ENCODE measurements at regions not wholly inside any gene's neighbourhood (a gene's known extent, or its start where the extent isn't known, plus 50 kb on each side); places are given as distances from the start of the nearest gene placed in this dataset.

GRCh38 chr18:24586662-24587360, 126.4 kb downstream of the HRH4 start:
- no peak for TF ChIP-seq POLR2A (IDR thresholded peaks at IDR 0.05; ENCODE audit: low read depth, low read length)
- DNase-seq (ENCODE audit: insufficient read length, low spot score) (no peak), FAIRE-seq (no peak)

GRCh38 chr18:24588440-24588839, 128.0 kb downstream of the HRH4 start:
- no peak for FAIRE-seq

DNA sequence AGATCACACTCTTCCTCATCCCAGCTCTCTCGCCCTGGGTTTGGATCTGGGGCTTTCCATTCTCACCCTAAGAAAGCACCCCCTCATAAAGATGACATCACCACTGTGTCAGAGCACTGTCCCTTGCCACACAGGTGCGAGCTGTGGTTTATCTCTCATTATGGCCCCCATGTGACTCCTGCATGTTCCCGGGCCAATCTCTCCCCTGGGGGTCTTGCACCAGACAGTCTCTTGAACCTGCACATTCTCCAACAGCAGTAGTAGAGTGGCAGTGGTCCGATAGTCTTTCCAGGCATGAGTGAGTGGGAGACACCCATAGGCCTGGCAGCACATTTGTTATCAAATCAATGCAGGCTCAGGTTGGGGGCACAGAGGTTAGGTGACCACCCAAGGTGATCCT, 130.5 kb downstream of the HRH4 start:
- no peak for DNase-seq (ENCODE audit: insufficient read length, low spot score)

More at GRCh38 chr18:24588440-24588839, 128.0 kb downstream of the HRH4 start:
- DNase-seq (ENCODE audit: insufficient read length, low spot score), result no peak
- no peak for TF ChIP-seq POLR2A (IDR thresholded peaks at IDR 0.05; ENCODE audit: low read depth, low read length)

DNA sequence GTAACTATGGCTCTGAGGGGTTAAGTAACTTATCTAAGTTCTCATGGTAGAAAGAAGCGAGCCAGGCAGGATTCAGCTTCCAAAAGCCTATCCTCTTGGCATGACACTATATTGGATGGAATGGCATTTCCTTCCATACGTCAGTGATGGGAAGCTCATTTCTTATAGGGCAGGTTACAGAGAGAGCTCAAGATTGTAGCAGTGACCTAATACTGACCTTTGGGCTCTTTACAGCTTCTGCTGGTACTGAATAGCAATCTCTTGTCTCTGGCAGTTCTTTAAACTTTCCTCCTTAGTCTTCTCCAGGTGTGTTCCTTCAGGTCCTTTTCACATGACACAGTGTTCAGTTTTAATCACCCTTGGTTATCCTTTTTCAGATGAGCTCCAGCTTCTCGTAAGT, 133.0 kb downstream of the HRH4 start:
- FAIRE-seq (no peak), DNase-seq (ENCODE audit: insufficient read length, low spot score) (no peak)
- no peak for TF ChIP-seq POLR2A (IDR thresholded peaks at IDR 0.05; ENCODE audit: low read depth, low read length)

More for the DNA sequence above, 130.5 kb downstream of the HRH4 start:
- TF ChIP-seq POLR2A (IDR thresholded peaks at IDR 0.05; ENCODE audit: low read depth, low read length), result no peak
- no peak for FAIRE-seq

DNA sequence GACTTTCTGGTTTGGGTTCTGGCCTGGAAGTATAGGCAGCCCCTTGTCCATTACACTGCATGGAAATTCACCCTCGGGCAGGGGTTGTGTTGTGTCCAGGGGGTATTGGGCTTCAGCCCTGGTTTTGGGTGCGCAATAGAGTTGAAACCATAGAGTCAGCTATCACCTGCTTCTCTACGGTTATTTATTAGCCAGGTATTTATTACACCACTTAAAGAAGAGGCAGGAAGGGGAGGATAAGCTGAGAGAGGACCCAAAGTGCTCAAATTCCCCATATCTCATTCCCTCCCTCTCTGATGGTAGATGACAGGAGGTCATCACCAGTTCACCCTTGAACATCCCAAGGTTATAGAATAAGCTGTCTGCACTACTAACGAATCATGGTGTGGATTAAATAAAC, 133.4 kb downstream of the HRH4 start:
- DNase-seq (ENCODE audit: insufficient read length, low spot score) (no peak), FAIRE-seq (no peak)
- no peak for TF ChIP-seq POLR2A (IDR thresholded peaks at IDR 0.05; ENCODE audit: low read depth, low read length)

GRCh38 chr18:24595561-24596031, 135.2 kb downstream of the HRH4 start:
- FAIRE-seq, result no peak
- DNase-seq (ENCODE audit: insufficient read length, low spot score), result no peak
- no peak for TF ChIP-seq POLR2A (IDR thresholded peaks at IDR 0.05; ENCODE audit: low read depth, low read length)

GRCh38 chr18:24600076-24600654, 139.7 kb downstream of the HRH4 start:
- DNase-seq (ENCODE audit: insufficient read length, low spot score) (no peak), FAIRE-seq (peak; percentile 75)
- TF ChIP-seq POLR2A (IDR thresholded peaks at IDR 0.05; ENCODE audit: low read depth, low read length), result no peak

DNA sequence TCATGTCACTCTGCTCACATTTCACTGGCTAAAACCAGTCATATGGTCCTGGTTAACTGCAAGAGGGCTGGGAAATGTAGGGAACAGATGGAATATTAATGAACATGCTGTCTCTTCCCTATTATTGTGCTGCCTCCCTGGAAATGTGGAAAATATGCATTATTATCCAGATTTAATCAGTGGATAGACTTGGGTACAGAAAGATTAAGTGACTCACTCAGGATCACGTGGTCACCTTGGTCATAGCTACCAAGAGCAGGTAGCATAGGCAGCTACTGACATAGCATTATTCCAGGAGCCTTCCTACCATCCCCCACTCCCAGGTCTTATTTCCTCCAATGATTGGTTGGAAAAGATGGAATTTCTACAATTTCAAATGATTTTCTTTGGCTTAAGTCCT, 141.1 kb downstream of the HRH4 start:
- FAIRE-seq (no peak), DNase-seq (ENCODE audit: insufficient read length, low spot score) (no peak)
- TF ChIP-seq POLR2A (IDR thresholded peaks at IDR 0.05; ENCODE audit: low read depth, low read length), result no peak

- FAIRE-seq (no peak), DNase-seq (ENCODE audit: insufficient read length, low spot score) (no peak)
- no peak for TF ChIP-seq POLR2A (IDR thresholded peaks at IDR 0.05; ENCODE audit: low read depth, low read length)
These were observed 141.8 kb downstream of the HRH4 start for GRCh38 chr18:24602201-24602600.

DNA sequence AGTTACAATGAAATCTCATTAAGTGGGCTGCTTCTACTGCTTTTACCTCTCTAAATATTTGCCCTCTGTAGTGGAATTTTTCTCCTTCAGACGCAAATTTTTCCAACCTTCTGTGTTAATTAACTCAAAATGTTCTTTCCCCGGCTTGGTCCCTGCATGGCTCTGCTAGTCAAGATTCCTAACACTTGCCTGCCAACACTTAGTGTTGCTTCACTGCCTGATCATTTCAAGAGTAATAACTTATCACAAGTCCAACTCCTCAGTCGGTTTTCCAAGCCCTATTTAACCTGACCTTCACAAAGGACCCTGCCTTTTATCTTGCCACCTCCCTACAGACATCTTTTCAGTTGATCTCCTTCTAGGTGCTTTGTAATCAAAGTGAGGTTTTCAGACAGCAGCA, 142.7 kb downstream of the HRH4 start:
- no peak for TF ChIP-seq POLR2A (IDR thresholded peaks at IDR 0.05; ENCODE audit: low read depth, low read length)
- FAIRE-seq (no peak), DNase-seq (ENCODE audit: insufficient read length, low spot score) (no peak)

- FAIRE-seq, result no peak
- DNase-seq (ENCODE audit: insufficient read length, low spot score), result no peak
- TF ChIP-seq POLR2A (IDR thresholded peaks at IDR 0.05; ENCODE audit: low read depth, low read length), result no peak
These were observed 145.0 kb downstream of the HRH4 start for GRCh38 chr18:24605444-24605843.

- no peak for TF ChIP-seq POLR2A (IDR thresholded peaks at IDR 0.05; ENCODE audit: low read depth, low read length)
- DNase-seq (ENCODE audit: insufficient read length, low spot score) (no peak), FAIRE-seq (no peak)
These were observed 148.8 kb downstream of the HRH4 start for GRCh38 chr18:24609254-24609653.

- TF ChIP-seq POLR2A (IDR thresholded peaks at IDR 0.05; ENCODE audit: low read depth, low read length), result no peak
- DNase-seq (ENCODE audit: insufficient read length, low spot score) (no peak), FAIRE-seq (no peak)
These were observed 150.6 kb downstream of the HRH4 start for GRCh38 chr18:24611075-24611474.

DNA sequence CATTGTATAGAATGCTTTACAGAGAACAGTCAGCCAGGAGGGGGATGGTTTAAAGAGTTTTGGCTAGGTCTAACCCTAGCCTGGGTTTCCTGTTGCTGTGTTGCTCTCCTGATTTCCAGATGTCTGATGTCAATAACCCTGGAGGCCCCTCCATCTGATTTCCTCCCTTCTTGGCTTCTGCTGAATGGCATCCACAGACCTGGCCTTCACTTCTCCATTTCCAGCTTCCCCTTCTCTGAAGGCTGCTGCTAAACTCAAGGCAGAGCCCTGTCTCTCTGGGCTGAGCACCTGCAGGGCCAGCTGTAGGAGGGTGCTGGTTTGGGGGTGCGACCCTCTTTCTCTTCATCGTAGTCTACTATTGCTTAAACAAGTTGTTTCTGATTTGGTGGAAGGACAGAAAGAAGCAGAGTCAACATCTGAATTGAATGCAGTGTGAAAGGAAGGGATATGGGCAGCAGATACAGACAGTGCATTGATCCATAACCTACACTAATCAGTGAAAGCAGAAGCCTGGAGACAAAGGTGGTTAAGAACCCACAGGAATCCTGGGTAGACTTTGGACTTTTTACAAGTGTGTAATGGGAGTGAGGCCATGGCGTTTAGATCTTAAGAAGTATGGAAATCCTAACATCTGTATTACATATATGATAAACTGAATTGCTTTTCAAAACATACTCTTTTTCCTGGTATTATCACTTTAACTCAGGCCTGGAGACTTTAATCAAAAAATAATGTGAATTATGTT, 153.6 kb downstream of the HRH4 start:
- no peak for DNase-seq (ENCODE audit: insufficient read length, low spot score)
- no peak for FAIRE-seq
- TF ChIP-seq POLR2A (IDR thresholded peaks at IDR 0.05; ENCODE audit: low read depth, low read length), result no peak

All from H54 (cell line).